ENCODE measurements at regions not wholly inside any gene's neighbourhood (a gene's known extent, or its start where the extent isn't known, plus 50 kb on each side); places are given as distances from the start of the nearest gene placed in this dataset.

DNA sequence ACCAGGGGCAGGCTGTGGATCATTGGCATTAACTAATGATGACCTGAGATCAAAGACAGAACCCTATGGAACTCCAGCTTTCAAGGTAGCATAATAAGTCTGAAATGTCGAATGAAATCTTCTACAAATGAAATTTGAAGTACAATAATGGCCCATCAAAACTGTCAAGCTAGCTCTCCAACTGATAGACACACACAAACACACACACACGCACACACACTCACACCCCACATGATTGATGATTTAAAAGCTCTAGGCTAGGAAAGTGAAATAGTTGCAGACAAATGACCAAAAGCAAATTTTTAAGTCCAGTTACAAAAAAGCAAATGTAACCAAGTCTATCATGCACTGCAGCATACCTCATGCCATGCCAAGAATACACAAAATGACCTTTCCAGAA is 655.7 kb downstream of the C4orf33 start:
- TF ChIP-seq EZH2 (IDR thresholded peaks at IDR 0.05; ENCODE audit: insufficient read depth, poor library complexity, severe bottlenecking) (no peak), EZH2phosphoT487 (IDR thresholded peaks at IDR 0.05; ENCODE audit: insufficient read depth, low read depth) (no peak)

All from GM23248 (cell line).